Mammary epithelial cell (primary cell): ENCODE measurements at regions not wholly inside any gene's neighbourhood (a gene's known extent, or its start where the extent isn't known, plus 50 kb on each side); places are given as distances from the start of the nearest gene placed in this dataset.

Experiments
- EZH2 ChIP-seq: IDR thresholded peaks from 2 replicates; pipeline ENCODE4 v1.6.1; 2012; ENCODE audit warnings: low read length, inconsistent platforms, borderline replicate concordance
- TF ChIP-seq, protein P1 (sequence below), 2 donors: IDR thresholded peaks in 1 of 2; conservative IDR thresholded peaks in 1 of 2; 2 replicates each; pipeline ENCODE4 v1.5.1; 2011 to 2012; ENCODE audit warnings: inconsistent platforms in 2 of 2, low read length in 2 of 2, mild to moderate bottlenecking in 2 of 2, control low read depth in 1 of 2, low read depth in 1 of 2; ENCODE audit not compliant: insufficient read depth in 1 of 2; ENCODE audit errors: extremely low read depth in 1 of 2

GRCh38 chr5:84650429-84650828 lies 265.7 kb upstream of the EDIL3 start:
- TF ChIP-seq, protein P1, sequence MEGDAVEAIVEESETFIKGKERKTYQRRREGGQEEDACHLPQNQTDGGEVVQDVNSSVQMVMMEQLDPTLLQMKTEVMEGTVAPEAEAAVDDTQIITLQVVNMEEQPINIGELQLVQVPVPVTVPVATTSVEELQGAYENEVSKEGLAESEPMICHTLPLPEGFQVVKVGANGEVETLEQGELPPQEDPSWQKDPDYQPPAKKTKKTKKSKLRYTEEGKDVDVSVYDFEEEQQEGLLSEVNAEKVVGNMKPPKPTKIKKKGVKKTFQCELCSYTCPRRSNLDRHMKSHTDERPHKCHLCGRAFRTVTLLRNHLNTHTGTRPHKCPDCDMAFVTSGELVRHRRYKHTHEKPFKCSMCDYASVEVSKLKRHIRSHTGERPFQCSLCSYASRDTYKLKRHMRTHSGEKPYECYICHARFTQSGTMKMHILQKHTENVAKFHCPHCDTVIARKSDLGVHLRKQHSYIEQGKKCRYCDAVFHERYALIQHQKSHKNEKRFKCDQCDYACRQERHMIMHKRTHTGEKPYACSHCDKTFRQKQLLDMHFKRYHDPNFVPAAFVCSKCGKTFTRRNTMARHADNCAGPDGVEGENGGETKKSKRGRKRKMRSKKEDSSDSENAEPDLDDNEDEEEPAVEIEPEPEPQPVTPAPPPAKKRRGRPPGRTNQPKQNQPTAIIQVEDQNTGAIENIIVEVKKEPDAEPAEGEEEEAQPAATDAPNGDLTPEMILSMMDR (conservative IDR thresholded peaks at IDR 0.05 in 1 of 2, IDR thresholded peaks at IDR 0.05 in 1 of 2; ENCODE audit: extremely low read depth in 1 of 2, insufficient read depth in 1 of 2, low read depth in 1 of 2, low read length in 2 of 2) = no peak
- no peak for TF ChIP-seq EZH2
